ENCODE measurements at regions not wholly inside any gene's neighbourhood (a gene's known extent, or its start where the extent isn't known, plus 50 kb on each side); places are given as distances from the start of the nearest gene placed in this dataset.

- ATAC-seq (ENCODE audit: low read depth in 2 of 2) (no peak), DNase-seq (no peak)
- Histone ChIP-seq H3K9me3 (ENCODE audit: control insufficient read depth in 2 of 2, low read length in 2 of 2) (peaks cover 0 to 5% of the 10 kb centered on the region in 2 experiments), H3K4me3 (ENCODE audit: low read depth, low read length) (no peak overlapping the region), H3K27me3 (ENCODE audit: control insufficient read depth, insufficient read depth, low read length) (no peaks in the 10 kb centered on the region), H3K36me3 (ENCODE audit: control insufficient read depth, insufficient read depth, low read length) (no peaks in the 10 kb centered on the region), H3K27ac (ENCODE audit: insufficient read depth, low read length, poor library complexity, severe bottlenecking) (no peak overlapping the region), H3K4me1 (ENCODE audit: control insufficient read depth, insufficient read depth, low read length, poor library complexity, severe bottlenecking) (no peaks in the 10 kb centered on the region)
- no peaks in the 10 kb centered on the region for H3K4me1 Mint-ChIP-seq
- peaks cover 0 to 10% (median 4%) of the 10 kb centered on the region in 7 donors for H3K9me3 Mint-ChIP-seq
- H3K4me3 Mint-ChIP-seq: no peak overlapping the region
- H3K27ac Mint-ChIP-seq: no peak overlapping the region
- H3K27me3 Mint-ChIP-seq: no peaks in the 10 kb centered on the region
- no peaks in the 10 kb centered on the region for H3K36me3 Mint-ChIP-seq
Measured at GRCh38 chr4:180528003-180528402, 1715.2 kb upstream of the TENM3 start.

GRCh38 chr4:180530787-180531186, 1712.4 kb upstream of the TENM3 start:
- H3K27ac ChIP-seq (ENCODE audit: insufficient read depth, low read length, poor library complexity, severe bottlenecking): no peak overlapping the region
- H3K27me3 Mint-ChIP-seq: no peaks in the 10 kb centered on the region
- DNase-seq (no peak), ATAC-seq (ENCODE audit: low read depth in 2 of 2) (no peak)
- no peaks in the 10 kb centered on the region for H3K36me3 ChIP-seq (ENCODE audit: control insufficient read depth, insufficient read depth, low read length)
- H3K36me3 Mint-ChIP-seq: no peaks in the 10 kb centered on the region
- no peak overlapping the region for H3K4me3 ChIP-seq (ENCODE audit: low read depth, low read length)
- H3K9me3 Mint-ChIP-seq: peaks cover 0 to 14% (median 4%) of the 10 kb centered on the region in 7 donors
- no peaks in the 10 kb centered on the region for H3K27me3 ChIP-seq (ENCODE audit: control insufficient read depth, insufficient read depth, low read length)
- no peaks in the 10 kb centered on the region for H3K4me1 Mint-ChIP-seq
- H3K9me3 ChIP-seq (ENCODE audit: control insufficient read depth in 2 of 2, low read length in 2 of 2): peaks cover 0 to 5% of the 10 kb centered on the region in 2 experiments
- no peaks in the 10 kb centered on the region for H3K4me1 ChIP-seq (ENCODE audit: control insufficient read depth, insufficient read depth, low read length, poor library complexity, severe bottlenecking)
- no peak overlapping the region for H3K27ac Mint-ChIP-seq
- H3K4me3 Mint-ChIP-seq: no peak overlapping the region

- no peak overlapping the region for H3K27ac Mint-ChIP-seq
- H3K36me3 Mint-ChIP-seq: no peaks in the 10 kb centered on the region
- DNase-seq (no peak), ATAC-seq (ENCODE audit: low read depth in 2 of 2) (no peak)
- H3K4me1 Mint-ChIP-seq: no peaks in the 10 kb centered on the region
- Histone ChIP-seq H3K27ac (ENCODE audit: insufficient read depth, low read length, poor library complexity, severe bottlenecking) (no peak overlapping the region), H3K36me3 (ENCODE audit: control insufficient read depth, insufficient read depth, low read length) (no peaks in the 10 kb centered on the region), H3K27me3 (ENCODE audit: control insufficient read depth, insufficient read depth, low read length) (no peaks in the 10 kb centered on the region), H3K9me3 (ENCODE audit: control insufficient read depth in 2 of 2, low read length in 2 of 2) (peaks cover 0 to 5% of the 10 kb centered on the region in 2 experiments), H3K4me1 (ENCODE audit: control insufficient read depth, insufficient read depth, low read length, poor library complexity, severe bottlenecking) (no peaks in the 10 kb centered on the region), H3K4me3 (ENCODE audit: low read depth, low read length) (no peak overlapping the region)
- H3K27me3 Mint-ChIP-seq: no peaks in the 10 kb centered on the region
- H3K4me3 Mint-ChIP-seq: no peak overlapping the region
- peaks cover 0 to 21% (median 6%) of the 10 kb centered on the region in 7 donors for H3K9me3 Mint-ChIP-seq
Measured at GRCh38 chr4:180532691-180533090, 1710.5 kb upstream of the TENM3 start.

- H3K27me3 ChIP-seq (ENCODE audit: control insufficient read depth, insufficient read depth, low read length): no peaks in the 10 kb centered on the region
- DNase-seq (no peak), ATAC-seq (ENCODE audit: low read depth in 2 of 2) (no peak)
- H3K4me1 Mint-ChIP-seq: no peaks in the 10 kb centered on the region
- no peak overlapping the region for H3K4me3 ChIP-seq (ENCODE audit: low read depth, low read length)
- no peaks in the 10 kb centered on the region for H3K27me3 Mint-ChIP-seq
- no peaks in the 10 kb centered on the region for H3K9me3 ChIP-seq (ENCODE audit: control insufficient read depth in 2 of 2, low read length in 2 of 2)
- no peak overlapping the region for H3K27ac Mint-ChIP-seq
- no peak overlapping the region for H3K4me3 Mint-ChIP-seq
- no peak overlapping the region for H3K27ac ChIP-seq (ENCODE audit: insufficient read depth, low read length, poor library complexity, severe bottlenecking)
- no peaks in the 10 kb centered on the region for H3K36me3 Mint-ChIP-seq
- no peaks in the 10 kb centered on the region for H3K36me3 ChIP-seq (ENCODE audit: control insufficient read depth, insufficient read depth, low read length)
- peaks cover 0 to 14% (median 5%) of the 10 kb centered on the region in 7 donors for H3K9me3 Mint-ChIP-seq
- no peaks in the 10 kb centered on the region for H3K4me1 ChIP-seq (ENCODE audit: control insufficient read depth, insufficient read depth, low read length, poor library complexity, severe bottlenecking)
Measured at GRCh38 chr4:180538384-180539057, 1704.7 kb upstream of the TENM3 start.

- Mint-ChIP-seq H3K4me3 (no peak overlapping the region), H3K27me3 (no peaks in the 10 kb centered on the region)
Measured at GRCh38 chr4:180539284-180539683, 1703.9 kb upstream of the TENM3 start.

GRCh38 chr4:180541678-180542077, 1701.5 kb upstream of the TENM3 start:
- ATAC-seq (ENCODE audit: low read depth in 2 of 2) (no peak), DNase-seq (no peak)
- no peaks in the 10 kb centered on the region for H3K36me3 Mint-ChIP-seq
- H3K4me1 Mint-ChIP-seq: no peaks in the 10 kb centered on the region
- peaks cover 0 to 9% (median 4%) of the 10 kb centered on the region in 7 donors for H3K9me3 Mint-ChIP-seq
- Histone ChIP-seq H3K27me3 (ENCODE audit: control insufficient read depth, insufficient read depth, low read length) (no peaks in the 10 kb centered on the region), H3K4me1 (ENCODE audit: control insufficient read depth, insufficient read depth, low read length, poor library complexity, severe bottlenecking) (no peaks in the 10 kb centered on the region), H3K36me3 (ENCODE audit: control insufficient read depth, insufficient read depth, low read length) (no peaks in the 10 kb centered on the region), H3K9me3 (ENCODE audit: control insufficient read depth in 2 of 2, low read length in 2 of 2) (peaks cover 2 to 7% of the 10 kb centered on the region in 2 experiments), H3K27ac (ENCODE audit: insufficient read depth, low read length, poor library complexity, severe bottlenecking) (no peak overlapping the region), H3K4me3 (ENCODE audit: low read depth, low read length) (no peak overlapping the region)
- H3K4me3 Mint-ChIP-seq: no peak overlapping the region
- no peaks in the 10 kb centered on the region for H3K27me3 Mint-ChIP-seq
- H3K27ac Mint-ChIP-seq: no peak overlapping the region

More at GRCh38 chr4:180539284-180539683, 1703.9 kb upstream of the TENM3 start:
- no peak overlapping the region for H3K27ac ChIP-seq (ENCODE audit: insufficient read depth, low read length, poor library complexity, severe bottlenecking)
- no peaks in the 10 kb centered on the region for H3K4me1 Mint-ChIP-seq
- no peak overlapping the region for H3K27ac Mint-ChIP-seq
- H3K4me3 ChIP-seq (ENCODE audit: low read depth, low read length): no peak overlapping the region
- no peaks in the 10 kb centered on the region for H3K27me3 ChIP-seq (ENCODE audit: control insufficient read depth, insufficient read depth, low read length)
- no peaks in the 10 kb centered on the region for H3K4me1 ChIP-seq (ENCODE audit: control insufficient read depth, insufficient read depth, low read length, poor library complexity, severe bottlenecking)
- H3K36me3 ChIP-seq (ENCODE audit: control insufficient read depth, insufficient read depth, low read length): no peaks in the 10 kb centered on the region
- DNase-seq: no peak
- H3K36me3 Mint-ChIP-seq: no peaks in the 10 kb centered on the region
- peaks cover 0 to 14% (median 5%) of the 10 kb centered on the region in 7 donors for H3K9me3 Mint-ChIP-seq
- no peak for ATAC-seq (ENCODE audit: low read depth in 2 of 2)
- H3K9me3 ChIP-seq (ENCODE audit: control insufficient read depth in 2 of 2, low read length in 2 of 2): no peaks in the 10 kb centered on the region

- no peak overlapping the region for H3K27ac Mint-ChIP-seq
- Histone ChIP-seq H3K27me3 (ENCODE audit: control insufficient read depth, insufficient read depth, low read length) (no peaks in the 10 kb centered on the region), H3K27ac (ENCODE audit: insufficient read depth, low read length, poor library complexity, severe bottlenecking) (no peak overlapping the region), H3K36me3 (ENCODE audit: control insufficient read depth, insufficient read depth, low read length) (no peaks in the 10 kb centered on the region), H3K9me3 (ENCODE audit: control insufficient read depth in 2 of 2, low read length in 2 of 2) (peaks cover 2 to 7% of the 10 kb centered on the region in 2 experiments), H3K4me3 (ENCODE audit: low read depth, low read length) (no peak overlapping the region), H3K4me1 (ENCODE audit: control insufficient read depth, insufficient read depth, low read length, poor library complexity, severe bottlenecking) (no peaks in the 10 kb centered on the region)
- peaks cover 0 to 14% (median 4%) of the 10 kb centered on the region in 7 donors for H3K9me3 Mint-ChIP-seq
- no peaks in the 10 kb centered on the region for H3K27me3 Mint-ChIP-seq
- H3K36me3 Mint-ChIP-seq: no peaks in the 10 kb centered on the region
- no peak for ATAC-seq (ENCODE audit: low read depth in 2 of 2)
- H3K4me3 Mint-ChIP-seq: no peak overlapping the region
- no peaks in the 10 kb centered on the region for H3K4me1 Mint-ChIP-seq
- no peak for DNase-seq
Measured at GRCh38 chr4:180542445-180543100, 1700.6 kb upstream of the TENM3 start.

- H3K9me3 ChIP-seq (ENCODE audit: control insufficient read depth in 2 of 2, low read length in 2 of 2): peaks cover 5 to 7% of the 10 kb centered on the region in 2 experiments
- no peaks in the 10 kb centered on the region for H3K27me3 Mint-ChIP-seq
- no peaks in the 10 kb centered on the region for H3K36me3 ChIP-seq (ENCODE audit: control insufficient read depth, insufficient read depth, low read length)
- no peaks in the 10 kb centered on the region for H3K27me3 ChIP-seq (ENCODE audit: control insufficient read depth, insufficient read depth, low read length)
- H3K4me1 ChIP-seq (ENCODE audit: control insufficient read depth, insufficient read depth, low read length, poor library complexity, severe bottlenecking): no peaks in the 10 kb centered on the region
- H3K27ac Mint-ChIP-seq: no peak overlapping the region
- H3K36me3 Mint-ChIP-seq: no peaks in the 10 kb centered on the region
- ATAC-seq (ENCODE audit: low read depth in 2 of 2) (no peak), DNase-seq (no peak)
- no peak overlapping the region for H3K4me3 Mint-ChIP-seq
- H3K4me3 ChIP-seq (ENCODE audit: low read depth, low read length): no peak overlapping the region
- H3K27ac ChIP-seq (ENCODE audit: insufficient read depth, low read length, poor library complexity, severe bottlenecking): no peak overlapping the region
- peaks cover 2 to 15% (median 13%) of the 10 kb centered on the region in 7 donors for H3K9me3 Mint-ChIP-seq
- no peaks in the 10 kb centered on the region for H3K4me1 Mint-ChIP-seq
Measured at GRCh38 chr4:180550106-180550505, 1693.1 kb upstream of the TENM3 start.
